T-helper 2 cell treated with Interferon-gamma antibody and Interleukin-4, amounts not matched to agents 100 ng/mL and 5 ng/mL, for 36 hours (primary cell): ENCODE measurements at regions not wholly inside any gene's neighbourhood (a gene's known extent, or its start where the extent isn't known, plus 50 kb on each side); places are given as distances from the start of the nearest gene placed in this dataset.

ENCODE experiments used
- intact Hi-C: fragments of 100-400 bp; cut with micrococcal nuclease; formaldehyde crosslinking; loops from one replicate; pipeline ENCODE4 v1.15.1; 2023

GRCh38 chr9:79006546-79006945 lies 565.2 kb upstream of the TLE4 start:
- intact Hi-C loops = no loop called here

- intact Hi-C loops = no loop called here
Measured at GRCh38 chr9:79007701-79008483, 563.9 kb upstream of the TLE4 start.

- intact Hi-C loops = no loop called here
Measured at GRCh38 chr9:79008916-79009315, 562.8 kb upstream of the TLE4 start.

- intact Hi-C loops = no loop called here
Measured at GRCh38 chr9:79011461-79011860, 560.3 kb upstream of the TLE4 start.

GRCh38 chr9:79012561-79012960 lies 559.2 kb upstream of the TLE4 start:
- intact Hi-C loops = no loop called here

GRCh38 chr9:79013715-79014610 lies 557.8 kb upstream of the TLE4 start:
- intact Hi-C loops = no loop called here

- intact Hi-C loops = no loop called here
Measured at GRCh38 chr9:79014929-79015699, 556.7 kb upstream of the TLE4 start.

GRCh38 chr9:79015951-79016350 lies 555.8 kb upstream of the TLE4 start:
- intact Hi-C loops = no loop called here

- intact Hi-C loops = no loop called here
Measured at GRCh38 chr9:79020276-79020675, 551.5 kb upstream of the TLE4 start.

- intact Hi-C loops = no loop called here
Measured at GRCh38 chr9:79021084-79021483, 550.7 kb upstream of the TLE4 start.

- intact Hi-C loops = no loop called here
Measured at GRCh38 chr9:79023134-79023580, 548.6 kb upstream of the TLE4 start.

- intact Hi-C loops = no loop called here
Measured at GRCh38 chr9:79026316-79026715, 545.4 kb upstream of the TLE4 start.

- intact Hi-C loops = no loop called here
Measured at GRCh38 chr9:79028101-79028500, 543.7 kb upstream of the TLE4 start.

GRCh38 chr9:79034583-79034982 lies 537.2 kb upstream of the TLE4 start:
- intact Hi-C loops = no loop called here

GRCh38 chr9:79037338-79037737 lies 534.4 kb upstream of the TLE4 start:
- intact Hi-C loops = no loop called here

GRCh38 chr9:79040671-79041070 lies 531.1 kb upstream of the TLE4 start:
- intact Hi-C loops = no loop called here

GRCh38 chr9:79041266-79041665 lies 530.5 kb upstream of the TLE4 start:
- intact Hi-C loops = no loop called here

- intact Hi-C loops = no loop called here
Measured at GRCh38 chr9:79043916-79044315, 527.8 kb upstream of the TLE4 start.

- intact Hi-C loops = no loop called here
Measured at GRCh38 chr9:79046401-79046800, 525.4 kb upstream of the TLE4 start.

- intact Hi-C loops = no loop called here
Measured at GRCh38 chr9:79049371-79049770, 522.4 kb upstream of the TLE4 start.

GRCh38 chr9:79053598-79053997 lies 518.2 kb upstream of the TLE4 start:
- intact Hi-C loops = no loop called here

GRCh38 chr9:79054500-79054899 lies 517.3 kb upstream of the TLE4 start:
- intact Hi-C loops = no loop called here
